ENCODE measurements at regions not wholly inside any gene's neighbourhood (a gene's known extent, or its start where the extent isn't known, plus 50 kb on each side); places are given as distances from the start of the nearest gene placed in this dataset.

DNA sequence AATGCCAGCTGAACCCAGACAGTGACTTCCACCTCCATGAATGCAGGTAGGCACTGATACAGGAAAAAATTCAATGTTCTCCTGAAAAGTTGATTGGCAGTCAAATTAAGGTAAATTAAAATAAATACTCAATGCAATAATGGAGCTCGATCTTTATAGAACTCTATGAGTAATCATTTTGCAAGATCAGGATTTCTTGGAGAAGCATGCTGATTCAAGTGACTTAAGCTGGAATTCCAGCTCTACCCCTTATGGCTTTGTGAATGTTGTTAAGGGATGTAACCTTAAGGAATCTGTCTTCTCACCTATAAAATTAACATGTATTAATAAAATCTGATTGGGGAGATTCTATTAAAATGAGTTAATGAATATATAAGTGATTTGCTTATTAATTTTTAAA, 145.1 kb downstream of the QPCT start:
- H3K27me3 Mint-ChIP-seq = peaks cover 0 to 5% (median 0%) of the 10 kb centered on the region in 3 donors
- H3K27ac Mint-ChIP-seq = no peak overlapping the region
- no peak overlapping the region for H3K4me3 Mint-ChIP-seq
- H3K4me1 Mint-ChIP-seq = no peaks in the 10 kb centered on the region
- H3K36me3 Mint-ChIP-seq = no peaks in the 10 kb centered on the region
- no peak for DNase-seq
- ATAC-seq (ENCODE audit: low read depth in 2 of 2) = no peak
- H3K9me3 Mint-ChIP-seq = peaks cover 0 to 6% (median 0%) of the 10 kb centered on the region in 7 donors

- H3K36me3 Mint-ChIP-seq = no peaks in the 10 kb centered on the region
- no peak overlapping the region for H3K4me3 Mint-ChIP-seq
- peaks cover 9 to 24% (median 21%) of the 10 kb centered on the region in 3 donors for H3K27me3 Mint-ChIP-seq
- H3K4me1 Mint-ChIP-seq = no peaks in the 10 kb centered on the region
- ATAC-seq (ENCODE audit: low read depth in 2 of 2) = no peak
- H3K9me3 Mint-ChIP-seq = peaks cover 0 to 11% (median 6%) of the 10 kb centered on the region in 7 donors
- no peak for DNase-seq
- no peak overlapping the region for H3K27ac Mint-ChIP-seq
Measured at GRCh38 chr2:37493425-37493824, 149.0 kb downstream of the QPCT start.

- H3K4me1 Mint-ChIP-seq = no peaks in the 10 kb centered on the region
- peaks cover 0 to 3% of the 10 kb centered on the region in 2 donors for H3K36me3 Mint-ChIP-seq
- H3K9me3 Mint-ChIP-seq = peaks cover 0 to 11% (median 6%) of the 10 kb centered on the region in 7 donors
- peaks cover 33 to 42% (median 40%) of the 10 kb centered on the region in 3 donors for H3K27me3 Mint-ChIP-seq
- ATAC-seq (ENCODE audit: low read depth in 2 of 2) (no peak), DNase-seq (no peak)
- H3K27ac Mint-ChIP-seq = no peak overlapping the region
- H3K4me3 Mint-ChIP-seq = no peak overlapping the region
Measured at GRCh38 chr2:37499113-37499512, 154.7 kb downstream of the QPCT start.

GRCh38 chr2:37500031-37500430, 155.6 kb downstream of the QPCT start:
- Mint-ChIP-seq H3K4me1 (no peaks in the 10 kb centered on the region), H3K27ac (no peak overlapping the region), H3K4me3 (no peak overlapping the region), H3K9me3 (peaks cover 0 to 9% (median 6%) of the 10 kb centered on the region in 7 donors), H3K27me3 (peaks cover 36 to 41% (median 40%) of the 10 kb centered on the region in 3 donors), H3K36me3 (peaks cover 0 to 3% of the 10 kb centered on the region in 2 donors)
- DNase-seq (no peak), ATAC-seq (ENCODE audit: low read depth in 2 of 2) (no peak)

GRCh38 chr2:37501113-37501512, 156.7 kb downstream of the QPCT start:
- peaks cover 34 to 36% (median 36%) of the 10 kb centered on the region in 3 donors for H3K27me3 Mint-ChIP-seq
- peaks cover 0 to 6% (median 0%) of the 10 kb centered on the region in 7 donors for H3K9me3 Mint-ChIP-seq
- H3K4me3 Mint-ChIP-seq = no peak overlapping the region
- H3K4me1 Mint-ChIP-seq = no peaks in the 10 kb centered on the region
- H3K36me3 Mint-ChIP-seq = peaks cover 0 to 3% of the 10 kb centered on the region in 2 donors
- DNase-seq (no peak), ATAC-seq (ENCODE audit: low read depth in 2 of 2) (no peak)
- no peak overlapping the region for H3K27ac Mint-ChIP-seq

DNA sequence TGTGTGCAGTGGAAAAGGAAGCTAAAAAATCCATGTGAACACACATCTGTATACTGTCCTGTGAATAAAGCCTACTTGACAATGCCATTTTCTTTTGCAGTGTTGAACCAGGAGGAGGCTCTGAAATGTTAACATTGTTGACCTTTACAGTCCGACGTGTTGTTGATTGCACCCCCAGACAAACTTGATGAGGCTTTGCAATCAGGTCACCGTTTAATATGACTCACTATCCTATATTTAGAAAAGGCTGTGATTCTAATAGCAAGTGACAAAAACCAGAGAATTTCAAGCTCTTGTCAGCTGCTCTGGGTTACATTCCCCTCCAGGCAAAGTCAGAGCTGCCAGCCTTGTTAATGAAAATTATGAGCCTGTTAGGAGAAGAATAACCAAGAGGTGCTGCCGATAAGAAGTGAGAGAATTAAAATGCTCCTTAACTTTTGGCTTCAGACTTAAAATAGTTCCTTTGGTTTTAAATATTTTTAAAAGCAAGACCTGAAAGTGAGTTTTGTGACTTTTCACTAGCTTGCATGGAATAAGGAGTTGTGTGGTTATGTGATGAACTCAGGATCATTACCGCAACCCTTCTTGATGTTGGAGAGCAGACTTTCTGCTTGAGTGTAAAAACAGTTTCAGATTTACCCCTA, 162.1 kb downstream of the QPCT start:
- DNase-seq (no peak), ATAC-seq (ENCODE audit: low read depth in 2 of 2) (no peak)
- H3K4me3 Mint-ChIP-seq = no peak overlapping the region
- no peak overlapping the region for H3K27ac Mint-ChIP-seq
- H3K27me3 Mint-ChIP-seq = peaks cover 14 to 36% (median 16%) of the 10 kb centered on the region in 3 donors
- H3K4me1 Mint-ChIP-seq = no peaks in the 10 kb centered on the region
- peaks cover 0 to 3% of the 10 kb centered on the region in 2 donors for H3K36me3 Mint-ChIP-seq
- no peaks in the 10 kb centered on the region for H3K9me3 Mint-ChIP-seq

- DNase-seq (no peak), ATAC-seq (ENCODE audit: low read depth in 2 of 2) (no peak)
- Mint-ChIP-seq H3K36me3 (peaks cover 0 to 3% of the 10 kb centered on the region in 2 donors), H3K27ac (no peak overlapping the region), H3K4me3 (no peak overlapping the region), H3K27me3 (peaks cover 9 to 32% (median 11%) of the 10 kb centered on the region in 3 donors), H3K4me1 (no peaks in the 10 kb centered on the region), H3K9me3 (no peaks in the 10 kb centered on the region)
Measured at GRCh38 chr2:37507051-37507410, 162.6 kb downstream of the QPCT start.

- Mint-ChIP-seq H3K4me1 (no peaks in the 10 kb centered on the region), H3K27me3 (peaks cover 4 to 32% (median 8%) of the 10 kb centered on the region in 3 donors), H3K9me3 (no peaks in the 10 kb centered on the region), H3K4me3 (no peak overlapping the region), H3K36me3 (peaks cover 0 to 3% of the 10 kb centered on the region in 2 donors), H3K27ac (no peak overlapping the region)
- DNase-seq (no peak), ATAC-seq (ENCODE audit: low read depth in 2 of 2) (no peak)
Measured at GRCh38 chr2:37507703-37508102, 163.3 kb downstream of the QPCT start.

DNA sequence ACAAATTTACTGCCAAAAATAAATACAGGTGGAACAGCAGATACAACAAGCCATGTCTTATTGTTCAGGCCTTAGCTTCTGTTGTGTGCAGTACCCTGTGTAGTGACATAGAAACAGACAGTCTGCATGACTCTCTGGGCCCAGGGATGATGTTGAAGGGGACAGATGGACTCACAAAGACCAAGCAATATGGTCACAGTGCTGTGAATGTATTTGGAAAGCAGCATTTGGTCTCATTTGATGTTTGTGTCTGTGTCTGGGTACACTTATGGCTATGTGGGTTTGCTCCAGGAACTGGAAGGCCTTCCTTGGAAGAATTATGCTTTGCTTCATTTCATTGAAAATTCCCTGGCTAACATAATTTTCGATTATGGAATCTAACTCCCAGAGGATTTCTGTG, 158.5 kb downstream of the CDC42EP3 start:
- Mint-ChIP-seq H3K27ac (no peak overlapping the region), H3K4me3 (no peak overlapping the region), H3K4me1 (no peaks in the 10 kb centered on the region), H3K27me3 (peaks cover 4 to 5% (median 4%) of the 10 kb centered on the region in 3 donors), H3K36me3 (no peaks in the 10 kb centered on the region), H3K9me3 (peaks cover 0 to 4% (median 2%) of the 10 kb centered on the region in 7 donors)
- no peak for DNase-seq
- ATAC-seq (ENCODE audit: low read depth in 2 of 2) = no peak

DNA sequence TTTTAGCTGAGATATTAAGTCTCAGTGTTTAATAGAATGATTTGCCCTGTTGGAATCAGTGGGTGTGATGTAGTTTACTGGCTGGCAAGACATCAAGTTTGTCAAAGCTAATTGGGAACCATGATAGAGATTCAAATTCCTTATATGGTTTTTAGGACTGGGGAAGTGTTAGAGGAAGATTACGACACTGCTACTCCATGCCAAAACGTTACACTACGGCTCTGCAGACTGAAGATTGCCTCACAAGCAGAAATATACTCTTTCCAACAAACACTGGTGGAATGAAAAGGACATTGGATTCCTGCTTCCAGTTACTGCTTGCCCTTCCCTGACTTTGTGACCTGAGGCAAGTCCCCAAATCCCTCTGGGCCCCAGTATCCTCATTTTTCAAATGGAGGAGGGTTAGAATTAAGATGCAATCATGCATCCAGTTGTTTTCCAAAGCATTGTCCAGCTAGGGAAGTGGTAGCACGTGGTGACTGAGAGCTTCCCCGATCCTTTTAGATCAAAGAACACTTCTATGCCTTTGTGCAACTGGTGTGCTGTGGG, 147.6 kb downstream of the CDC42EP3 start:
- peaks cover 5 to 20% (median 11%) of the 10 kb centered on the region in 3 donors for H3K27me3 Mint-ChIP-seq
- H3K9me3 Mint-ChIP-seq = peaks cover 0 to 5% (median 0%) of the 10 kb centered on the region in 7 donors
- H3K36me3 Mint-ChIP-seq = no peaks in the 10 kb centered on the region
- H3K4me1 Mint-ChIP-seq = peaks cover 6 to 10% (median 10%) of the 10 kb centered on the region in 3 donors
- no peak overlapping the region for H3K27ac Mint-ChIP-seq
- H3K4me3 Mint-ChIP-seq = no peak overlapping the region
- DNase-seq = no peak
- no peak for ATAC-seq (ENCODE audit: low read depth in 2 of 2)

GRCh38 chr2:37526323-37526722, 145.1 kb downstream of the CDC42EP3 start:
- peak overlapping the region in 1 of 6 donors; percentile 76 for H3K27ac Mint-ChIP-seq
- no peaks in the 10 kb centered on the region for H3K36me3 Mint-ChIP-seq
- peaks cover 6 to 10% (median 10%) of the 10 kb centered on the region in 3 donors for H3K4me1 Mint-ChIP-seq
- peaks cover 0 to 5% (median 0%) of the 10 kb centered on the region in 7 donors for H3K9me3 Mint-ChIP-seq
- H3K4me3 Mint-ChIP-seq = no peak overlapping the region
- no peak for DNase-seq
- ATAC-seq (ENCODE audit: low read depth in 2 of 2) = no peak
- H3K27me3 Mint-ChIP-seq = peaks cover 5 to 20% (median 11%) of the 10 kb centered on the region in 3 donors

- peak overlapping the region in 5 of 6 donors; percentile 8 to 87 (median 76) for H3K27ac Mint-ChIP-seq
- H3K27me3 Mint-ChIP-seq = peaks cover 3 to 18% (median 11%) of the 10 kb centered on the region in 3 donors
- H3K9me3 Mint-ChIP-seq = peaks cover 0 to 5% (median 0%) of the 10 kb centered on the region in 7 donors
- peak; percentile 7 to 30 for ATAC-seq (ENCODE audit: low read depth in 2 of 2)
- H3K4me3 Mint-ChIP-seq = no peak overlapping the region
- H3K36me3 Mint-ChIP-seq = no peaks in the 10 kb centered on the region
- peaks cover 6 to 10% (median 10%) of the 10 kb centered on the region in 3 donors for H3K4me1 Mint-ChIP-seq
- DNase-seq = no peak
Measured at GRCh38 chr2:37526856-37527255, 144.6 kb downstream of the CDC42EP3 start.

- peak; percentile 96 for ATAC-seq (ENCODE audit: low read depth in 2 of 2)
- peak; percentile 36 for DNase-seq
- Mint-ChIP-seq H3K9me3 (peaks cover 0 to 5% (median 0%) of the 10 kb centered on the region in 7 donors), H3K27ac (peak overlapping the region; percentile 13 to 87 (median 74)), H3K36me3 (no peaks in the 10 kb centered on the region), H3K27me3 (peaks cover 4 to 13% (median 11%) of the 10 kb centered on the region in 3 donors), H3K4me1 (peaks cover 6 to 10% (median 10%) of the 10 kb centered on the region in 3 donors), H3K4me3 (peak overlapping the region in 1 of 8 donors; percentile 42)
Measured at GRCh38 chr2:37527361-37527760, 144.1 kb downstream of the CDC42EP3 start.

DNA sequence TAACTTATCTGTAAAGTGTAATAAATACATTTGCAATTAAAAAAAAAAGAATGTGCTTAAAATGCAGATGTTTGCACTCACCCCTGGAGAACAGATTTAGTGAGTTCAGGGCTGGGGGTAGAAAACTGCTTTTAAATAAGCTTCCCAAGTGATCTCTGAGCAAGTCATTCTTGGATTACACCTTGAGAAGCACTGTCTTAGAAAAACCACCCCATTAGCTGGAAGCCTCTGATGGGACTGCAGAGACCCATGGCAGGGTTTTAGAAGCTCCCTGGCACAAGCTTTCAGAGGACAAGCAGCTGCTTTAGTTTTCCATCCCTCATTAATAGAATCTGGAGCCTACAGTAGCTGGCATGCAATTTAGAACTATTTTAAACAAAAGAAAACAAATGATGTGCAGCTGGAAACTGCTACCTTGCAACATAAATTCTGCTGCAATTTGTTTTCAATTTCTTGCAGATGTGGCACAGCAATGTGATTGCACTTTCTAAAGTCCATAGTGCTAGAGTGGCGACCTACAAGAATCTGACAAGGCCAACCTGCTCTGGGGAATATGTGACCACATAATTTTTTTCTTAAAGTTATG, 141.5 kb downstream of the CDC42EP3 start:
- H3K9me3 Mint-ChIP-seq = peaks cover 0 to 5% (median 0%) of the 10 kb centered on the region in 7 donors
- DNase-seq (no peak), ATAC-seq (ENCODE audit: low read depth in 2 of 2) (no peak)
- H3K4me1 Mint-ChIP-seq = peaks cover 6 to 10% (median 10%) of the 10 kb centered on the region in 3 donors
- peaks cover 4 to 16% (median 5%) of the 10 kb centered on the region in 3 donors for H3K27me3 Mint-ChIP-seq
- H3K27ac Mint-ChIP-seq = no peak overlapping the region
- H3K36me3 Mint-ChIP-seq = no peaks in the 10 kb centered on the region
- no peak overlapping the region for H3K4me3 Mint-ChIP-seq

Data from naive B cell (primary cell).